ENCODE measurements at regions not wholly inside any gene's neighbourhood (a gene's known extent, or its start where the extent isn't known, plus 50 kb on each side); places are given as distances from the start of the nearest gene placed in this dataset.
"Not testable (repeated sequence)": the region's sequence is repeated elsewhere in the genome, so short reads cannot be mapped to it uniquely, and the experiment has no call there.

- DNase-seq (ENCODE audit: low spot score), result no peak
Measured at GRCh38 chr3:181921220-181921619, 209.5 kb downstream of the SOX2 start.

DNA sequence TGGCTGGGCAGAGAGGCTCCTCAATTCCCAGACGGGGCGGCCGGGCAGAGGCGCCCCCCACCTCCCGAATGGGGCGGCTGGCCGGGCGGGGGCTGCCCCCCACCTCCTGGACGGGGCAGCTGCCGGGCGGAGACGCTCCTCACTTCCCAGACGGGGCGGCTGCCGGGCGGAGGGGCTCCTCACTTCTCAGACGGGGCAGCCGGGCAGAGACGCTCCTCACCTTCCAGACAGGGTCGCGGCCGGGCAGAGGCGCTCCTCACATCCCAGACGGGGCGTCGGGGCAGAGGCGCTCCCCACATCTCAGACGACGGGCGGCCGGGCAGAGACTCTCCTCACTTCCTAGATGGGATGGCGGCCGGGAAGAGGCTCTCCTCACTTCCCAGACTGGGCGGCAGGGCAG, 214.1 kb downstream of the SOX2 start:
- not testable (repeated sequence) for DNase-seq (ENCODE audit: low spot score)

GRCh38 chr3:181929501-181929900, 217.8 kb downstream of the SOX2 start:
- no peak for DNase-seq (ENCODE audit: low spot score)

DNA sequence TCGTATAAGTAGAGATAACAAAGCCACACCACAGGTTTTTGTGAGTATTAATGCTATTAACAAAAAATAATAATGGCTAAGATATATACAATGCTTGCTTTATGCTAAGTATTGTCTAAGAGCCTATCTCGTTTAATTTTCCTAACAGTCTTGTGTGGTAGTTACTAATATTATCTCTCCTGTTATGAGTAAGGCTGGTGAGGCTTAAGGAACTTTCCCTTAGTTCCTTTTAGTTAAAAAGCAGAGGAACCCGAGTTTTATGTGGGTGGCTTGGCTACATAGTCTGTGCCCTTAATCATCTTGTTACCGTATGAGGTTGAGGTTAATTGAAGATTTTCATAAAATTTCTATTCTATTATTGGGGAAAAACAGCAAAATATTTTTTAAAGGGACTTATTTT, 218.4 kb downstream of the SOX2 start:
- DNase-seq (ENCODE audit: low spot score), result no peak

DNA sequence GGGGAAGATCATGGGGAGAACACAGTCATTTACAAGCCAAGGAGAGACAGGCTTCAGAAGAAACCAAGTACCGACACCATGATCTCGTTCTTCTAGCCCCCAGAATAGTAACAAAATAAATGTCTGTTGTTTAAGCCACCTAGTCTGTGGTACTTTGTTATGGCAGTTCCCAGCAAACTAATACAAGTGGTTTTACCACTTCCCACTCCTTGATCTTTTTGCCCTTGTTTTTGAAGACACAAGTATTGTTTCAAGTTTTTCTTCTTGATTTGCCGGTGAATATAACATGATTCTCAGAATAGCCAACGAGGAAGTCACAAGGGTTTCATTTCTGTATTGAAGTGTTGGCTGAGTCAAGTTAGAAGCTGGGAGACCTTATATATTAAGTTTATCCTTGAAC, 220.3 kb downstream of the SOX2 start:
- DNase-seq (ENCODE audit: low spot score), result no peak

GRCh38 chr3:181933052-181933618, 221.4 kb downstream of the SOX2 start:
- DNase-seq (ENCODE audit: low spot score), result no peak

DNA sequence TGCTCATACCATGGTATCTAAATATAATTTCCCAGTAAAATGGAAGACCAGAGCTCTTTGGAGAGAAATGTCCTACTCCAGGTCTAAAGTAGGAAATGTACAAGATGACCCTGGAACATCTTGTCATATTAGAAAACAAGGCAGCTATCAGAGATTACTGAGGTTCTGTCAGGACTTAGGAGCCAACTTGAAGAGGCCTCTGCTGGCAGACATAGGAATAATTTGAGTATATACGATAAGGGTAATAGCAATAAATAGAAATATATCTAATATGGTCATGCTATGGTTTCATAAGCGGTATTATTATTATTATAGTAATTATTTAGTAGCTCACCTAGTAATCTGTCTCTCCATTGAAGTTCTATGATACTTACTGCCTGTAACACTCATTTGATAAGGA, 224.2 kb downstream of the SOX2 start:
- no peak for DNase-seq (ENCODE audit: low spot score)

- no peak for DNase-seq (ENCODE audit: low spot score)
Measured at GRCh38 chr3:181936774-181937173, 225.0 kb downstream of the SOX2 start.

- not testable (repeated sequence) for DNase-seq (ENCODE audit: low spot score)
Measured at GRCh38 chr3:181938580-181938979, 226.9 kb downstream of the SOX2 start.

- no peak for DNase-seq (ENCODE audit: low spot score)
Measured at GRCh38 chr3:181940703-181941102, 229.0 kb downstream of the SOX2 start.

- no peak for DNase-seq (ENCODE audit: low spot score)
Measured at GRCh38 chr3:181941250-181941649, 229.5 kb downstream of the SOX2 start.

- no peak for DNase-seq (ENCODE audit: low spot score)
Measured at GRCh38 chr3:181943285-181943684, 231.6 kb downstream of the SOX2 start.

DNA sequence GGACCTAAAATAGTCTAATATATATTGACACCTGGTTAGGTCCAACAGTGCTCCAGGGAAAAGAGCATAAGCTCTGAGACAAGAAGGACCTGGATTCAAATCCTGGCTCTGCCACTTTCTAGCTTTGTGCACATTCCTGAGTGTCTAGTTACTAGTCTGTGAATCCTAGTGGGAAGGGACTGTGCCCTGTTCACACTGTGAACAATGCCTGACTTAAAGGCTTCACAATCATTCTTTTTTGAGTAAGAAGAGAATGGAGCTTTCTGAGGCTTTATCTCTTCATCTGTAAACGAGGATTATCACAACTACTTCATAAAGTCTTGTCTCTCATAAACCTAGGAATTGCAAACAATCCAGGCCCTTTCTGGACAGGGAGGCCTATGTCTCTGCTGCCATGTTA, 235.9 kb downstream of the SOX2 start:
- no peak for DNase-seq (ENCODE audit: low spot score)

GRCh38 chr3:181948286-181948685, 236.6 kb downstream of the SOX2 start:
- DNase-seq (ENCODE audit: low spot score), result no peak

DNA sequence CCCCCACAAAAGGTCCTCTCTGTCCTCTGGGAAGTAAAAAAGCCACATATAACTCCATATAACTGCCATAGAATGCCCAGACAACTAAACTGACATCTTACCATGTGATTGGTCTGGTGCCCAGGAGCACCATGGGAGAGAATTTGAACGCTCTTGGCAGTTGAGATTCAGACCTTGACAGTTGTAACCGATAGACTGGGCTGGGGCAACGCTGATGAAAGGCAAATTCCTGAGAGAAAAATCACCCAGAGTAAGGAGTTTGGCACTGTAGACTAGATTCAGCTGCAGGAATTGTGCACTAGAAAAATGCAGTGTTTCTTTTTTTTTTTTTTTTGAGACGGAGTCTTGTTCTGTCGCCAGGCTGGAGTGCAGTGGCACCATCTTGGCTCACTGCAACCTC, 240.5 kb downstream of the SOX2 start:
- no peak for DNase-seq (ENCODE audit: low spot score)

DNA sequence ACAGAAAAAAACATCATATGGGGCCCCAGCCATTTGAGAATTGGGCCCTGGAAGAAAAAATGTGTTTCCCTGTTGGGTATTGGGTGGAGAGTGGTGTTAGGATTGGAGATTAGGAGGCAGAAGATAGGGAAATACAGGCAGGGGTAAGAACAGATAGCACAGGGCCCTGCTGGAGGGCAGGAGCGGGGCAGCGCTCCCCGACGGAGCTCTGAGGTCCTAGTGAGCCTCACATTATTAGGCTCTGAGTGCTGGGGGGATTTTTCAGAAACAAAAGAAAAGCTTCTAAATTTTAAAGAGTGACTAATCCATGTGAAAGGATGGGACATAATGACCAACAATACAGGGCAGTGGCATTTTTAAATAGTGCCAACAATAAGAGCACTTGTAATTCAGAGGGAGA, 241.2 kb downstream of the SOX2 start:
- DNase-seq (ENCODE audit: low spot score), result no peak

GRCh38 chr3:181955566-181955965, 243.8 kb downstream of the SOX2 start:
- no peak for DNase-seq (ENCODE audit: low spot score)

DNA sequence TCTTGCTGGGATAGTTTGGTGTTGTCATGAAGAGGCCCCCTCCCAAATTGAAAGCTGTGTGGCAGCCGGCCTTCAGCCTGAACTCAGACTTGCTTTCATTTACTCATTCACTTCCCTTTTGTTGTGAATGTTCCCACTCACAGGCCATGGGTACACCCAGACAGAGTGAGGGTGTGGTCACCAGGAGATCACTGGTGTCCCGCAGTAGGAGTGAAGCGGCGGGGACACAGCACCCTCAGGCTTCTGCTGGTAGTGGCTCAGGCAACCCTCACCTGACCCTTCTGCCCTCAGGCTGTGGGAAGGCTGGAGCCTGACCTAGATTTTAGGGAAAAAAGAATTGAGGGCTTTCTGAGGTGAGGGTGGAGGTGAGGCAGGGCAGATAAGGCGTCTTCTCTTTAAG, 244.4 kb downstream of the SOX2 start:
- DNase-seq (ENCODE audit: low spot score), result no peak

DNA sequence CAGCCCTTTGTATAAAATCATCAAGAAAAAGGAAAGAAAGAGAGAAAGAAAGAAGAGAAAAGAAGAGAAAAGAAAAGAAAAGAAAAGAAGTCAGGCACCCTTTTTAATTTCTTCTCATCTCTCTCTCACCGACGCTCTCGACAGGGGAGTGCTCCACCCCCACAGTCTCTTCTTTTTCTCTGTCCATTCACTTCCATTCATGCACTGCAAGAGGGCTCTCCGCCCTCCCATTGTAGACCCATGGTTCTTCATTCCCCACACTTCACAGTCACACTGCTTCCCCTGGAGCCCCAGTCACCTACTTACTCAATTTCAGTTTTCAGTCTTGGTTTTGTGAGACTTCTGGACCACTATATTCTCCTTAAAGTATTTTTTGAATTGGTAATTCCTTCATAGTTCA, 254.7 kb downstream of the SOX2 start:
- no peak for DNase-seq (ENCODE audit: low spot score)

DNA sequence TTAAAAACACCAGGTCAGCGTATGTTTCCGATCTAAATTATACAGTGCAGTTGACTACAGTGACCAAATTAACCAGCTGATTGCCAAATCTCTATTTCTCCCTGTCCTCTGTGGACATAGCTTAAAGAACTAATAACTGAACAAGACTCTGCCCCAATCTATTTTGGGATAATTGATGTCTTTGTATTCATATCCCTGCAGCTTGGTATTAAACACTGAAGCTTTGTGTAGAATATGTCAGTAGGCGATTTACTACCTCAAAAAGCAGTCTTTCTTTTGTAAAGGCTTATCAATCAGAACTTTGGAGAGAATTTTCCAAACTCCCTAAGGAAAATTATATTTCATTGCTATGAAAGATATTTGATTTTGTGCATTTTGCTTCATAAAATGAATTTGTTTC, 258.2 kb downstream of the SOX2 start:
- no peak for DNase-seq (ENCODE audit: low spot score)

DNA sequence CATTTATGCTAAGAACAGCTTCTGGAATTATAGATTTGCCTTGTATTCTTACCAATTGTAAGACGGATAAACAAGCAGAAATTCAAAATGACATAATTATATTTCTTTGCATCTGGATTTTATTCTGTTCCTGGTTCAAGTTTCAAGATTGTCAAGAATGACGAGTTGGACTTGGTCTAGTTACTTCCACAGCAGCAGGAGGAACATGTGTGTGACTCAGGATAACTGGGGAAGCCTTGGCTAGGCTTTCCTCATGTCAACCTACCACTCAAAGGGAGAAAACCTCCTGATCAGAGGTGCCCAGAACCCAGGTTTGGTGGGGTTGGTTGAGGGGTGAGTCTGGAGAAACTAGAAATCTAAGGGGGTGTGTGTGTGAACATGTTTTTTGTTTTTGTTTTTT, 259.7 kb downstream of the SOX2 start:
- no peak for DNase-seq (ENCODE audit: low spot score)

- DNase-seq (ENCODE audit: low spot score), result no peak
Measured at GRCh38 chr3:181974198-181974597, 262.5 kb downstream of the SOX2 start.

GRCh38 chr3:181976526-181976925, 264.8 kb downstream of the SOX2 start:
- no peak for DNase-seq (ENCODE audit: low spot score)

DNA sequence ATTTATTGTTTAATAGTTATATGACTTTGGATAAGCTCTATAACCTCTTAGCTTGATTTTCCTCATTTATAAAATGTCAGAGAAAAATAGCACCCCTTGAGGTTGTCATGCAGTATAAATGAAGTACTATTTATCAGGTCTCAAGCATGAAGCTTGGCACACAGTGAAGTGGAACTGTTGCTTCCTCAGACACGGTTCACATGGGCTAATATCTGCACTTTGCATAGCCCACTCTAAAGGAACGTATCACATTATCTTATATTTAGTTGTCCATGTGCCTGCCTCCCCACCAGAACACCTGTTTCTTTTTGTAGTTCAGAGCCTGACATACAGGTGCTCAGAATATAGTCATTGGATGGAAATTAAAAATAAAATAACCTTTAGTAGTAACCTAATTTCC, 273.7 kb downstream of the SOX2 start:
- DNase-seq (ENCODE audit: low spot score), result no peak

DNA sequence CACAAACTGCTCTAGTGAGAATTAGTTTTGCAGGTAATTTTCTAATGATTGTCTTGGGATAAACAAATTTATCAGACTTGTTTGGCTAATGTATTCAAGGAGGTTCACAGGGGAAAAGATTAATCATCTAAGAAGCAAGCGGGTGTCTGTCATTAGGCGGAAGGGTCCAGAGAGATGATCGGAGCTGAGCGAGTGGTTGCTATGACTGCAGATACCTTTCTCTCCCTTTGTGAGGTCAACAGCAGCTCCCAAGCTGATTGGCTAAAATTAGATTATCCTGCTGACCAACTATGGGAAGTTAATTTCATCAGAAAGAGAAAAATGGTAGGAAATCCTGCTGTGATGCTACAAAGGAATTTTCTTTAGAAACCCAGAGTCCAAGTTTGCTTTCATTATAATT, 276.0 kb downstream of the SOX2 start:
- no peak for DNase-seq (ENCODE audit: low spot score)

All from left forelimb (tissue), 1 donor.